ENCODE measurements at regions not wholly inside any gene's neighbourhood (a gene's known extent, or its start where the extent isn't known, plus 50 kb on each side); places are given as distances from the start of the nearest gene placed in this dataset.

DNA sequence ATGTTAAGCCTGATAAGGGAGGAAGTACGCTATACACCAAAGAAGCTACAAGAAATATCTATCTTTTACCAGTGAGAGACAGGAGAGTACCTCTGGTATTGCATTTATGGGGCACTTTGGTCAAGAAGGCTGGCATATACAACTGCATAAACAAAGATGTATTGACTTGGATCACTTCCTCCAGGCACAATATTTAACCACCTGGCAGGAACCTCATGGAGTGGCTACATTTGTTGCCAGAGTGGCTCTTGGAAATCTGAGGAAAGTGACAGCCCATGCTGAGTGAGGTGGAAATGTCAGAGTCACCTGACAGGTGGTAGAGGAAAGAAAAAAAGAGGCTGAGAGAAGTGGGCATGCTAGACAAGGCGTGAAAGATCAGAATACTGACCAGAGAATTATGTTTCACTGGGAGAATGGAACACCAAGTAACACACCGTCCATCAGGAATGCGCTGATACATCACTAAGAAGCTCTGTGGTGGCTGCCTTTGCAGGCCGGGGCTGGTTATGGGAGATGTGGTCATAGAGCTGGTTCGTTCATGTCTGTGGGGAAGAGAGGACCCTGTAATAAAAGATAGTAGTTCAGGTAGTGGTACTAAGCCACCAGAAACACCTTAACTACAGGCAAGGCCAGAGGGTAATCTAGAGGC lies 61.4 kb upstream of the UFL1 start (continued):
- TF ChIP-seq, protein P1, sequence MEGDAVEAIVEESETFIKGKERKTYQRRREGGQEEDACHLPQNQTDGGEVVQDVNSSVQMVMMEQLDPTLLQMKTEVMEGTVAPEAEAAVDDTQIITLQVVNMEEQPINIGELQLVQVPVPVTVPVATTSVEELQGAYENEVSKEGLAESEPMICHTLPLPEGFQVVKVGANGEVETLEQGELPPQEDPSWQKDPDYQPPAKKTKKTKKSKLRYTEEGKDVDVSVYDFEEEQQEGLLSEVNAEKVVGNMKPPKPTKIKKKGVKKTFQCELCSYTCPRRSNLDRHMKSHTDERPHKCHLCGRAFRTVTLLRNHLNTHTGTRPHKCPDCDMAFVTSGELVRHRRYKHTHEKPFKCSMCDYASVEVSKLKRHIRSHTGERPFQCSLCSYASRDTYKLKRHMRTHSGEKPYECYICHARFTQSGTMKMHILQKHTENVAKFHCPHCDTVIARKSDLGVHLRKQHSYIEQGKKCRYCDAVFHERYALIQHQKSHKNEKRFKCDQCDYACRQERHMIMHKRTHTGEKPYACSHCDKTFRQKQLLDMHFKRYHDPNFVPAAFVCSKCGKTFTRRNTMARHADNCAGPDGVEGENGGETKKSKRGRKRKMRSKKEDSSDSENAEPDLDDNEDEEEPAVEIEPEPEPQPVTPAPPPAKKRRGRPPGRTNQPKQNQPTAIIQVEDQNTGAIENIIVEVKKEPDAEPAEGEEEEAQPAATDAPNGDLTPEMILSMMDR (IDR thresholded peaks at IDR 0.05 in 2 of 3, conservative IDR thresholded peaks at IDR 0.05 in 1 of 3; ENCODE audit: borderline replicate concordance in 1 of 3, insufficient read depth in 1 of 3, low read depth in 2 of 3, low read length in 2 of 3): no peak
- TF ChIP-seq SIN3A (IDR thresholded peaks at IDR 0.05; ENCODE audit: low read depth): no peak
- no peak for TF ChIP-seq FOSL1 (IDR thresholded peaks at IDR 0.05; ENCODE audit: low read depth)
- no peak for TF ChIP-seq CBX3 (IDR thresholded peaks at IDR 0.05; ENCODE audit: low read depth)
- TF ChIP-seq YY1 (IDR thresholded peaks at IDR 0.05; ENCODE audit: extremely low read depth, insufficient replicate concordance, low read depth, low read length): no peak
- TF ChIP-seq, protein P2, sequence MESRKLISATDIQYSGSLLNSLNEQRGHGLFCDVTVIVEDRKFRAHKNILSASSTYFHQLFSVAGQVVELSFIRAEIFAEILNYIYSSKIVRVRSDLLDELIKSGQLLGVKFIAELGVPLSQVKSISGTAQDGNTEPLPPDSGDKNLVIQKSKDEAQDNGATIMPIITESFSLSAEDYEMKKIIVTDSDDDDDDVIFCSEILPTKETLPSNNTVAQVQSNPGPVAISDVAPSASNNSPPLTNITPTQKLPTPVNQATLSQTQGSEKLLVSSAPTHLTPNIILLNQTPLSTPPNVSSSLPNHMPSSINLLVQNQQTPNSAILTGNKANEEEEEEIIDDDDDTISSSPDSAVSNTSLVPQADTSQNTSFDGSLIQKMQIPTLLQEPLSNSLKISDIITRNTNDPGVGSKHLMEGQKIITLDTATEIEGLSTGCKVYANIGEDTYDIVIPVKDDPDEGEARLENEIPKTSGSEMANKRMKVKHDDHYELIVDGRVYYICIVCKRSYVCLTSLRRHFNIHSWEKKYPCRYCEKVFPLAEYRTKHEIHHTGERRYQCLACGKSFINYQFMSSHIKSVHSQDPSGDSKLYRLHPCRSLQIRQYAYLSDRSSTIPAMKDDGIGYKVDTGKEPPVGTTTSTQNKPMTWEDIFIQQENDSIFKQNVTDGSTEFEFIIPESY (IDR thresholded peaks at IDR 0.05; ENCODE audit: extremely low read depth, insufficient replicate concordance, low read length): no peak
- no peak for TF ChIP-seq RAD21 (IDR thresholded peaks at IDR 0.05; ENCODE audit: low read depth)

DNA sequence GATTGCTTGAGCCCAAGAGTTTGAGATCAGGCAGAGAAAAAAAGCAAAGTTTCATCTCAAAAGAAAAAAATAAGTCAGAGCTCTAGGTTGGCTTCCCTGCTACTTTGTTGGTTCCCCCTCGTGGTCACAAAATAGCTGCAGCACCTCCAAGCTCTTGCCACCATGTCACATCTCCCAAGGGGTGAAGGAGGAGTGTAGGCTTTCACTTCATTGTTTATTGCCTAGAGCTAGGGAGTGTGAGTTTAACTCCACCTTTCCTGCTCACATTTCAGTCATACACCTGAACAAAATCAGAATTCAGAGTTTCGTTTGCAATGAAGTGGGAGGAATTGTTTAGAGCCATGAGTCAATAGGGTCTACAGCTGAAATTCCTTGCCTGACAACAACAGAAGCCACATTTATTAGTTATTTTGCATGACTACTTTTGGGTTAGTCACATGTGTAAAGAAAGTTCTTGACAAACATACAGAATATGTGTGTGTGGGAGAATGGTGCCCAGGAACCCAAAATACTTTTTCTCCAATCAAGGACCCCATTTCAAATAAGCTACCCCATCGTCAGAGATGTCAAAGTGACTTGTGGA lies 56.2 kb upstream of the UFL1 start:
- ChIA-PET POLR2A (no interaction called here), RAD21 (ENCODE audit: low non-redundant PET in 1 of 2, low total read pairs in 2 of 2, uncharacterized antibody in 2 of 2, unreplicated experiment in 2 of 2) (no interaction called here), CTCF (interaction anchor here (1.0 to 1.2 kb wide), 2 partner anchors 15 to 71 kb away, joined by 3 read pairs; no protein-coding TSS in a partner anchor)
- Histone ChIP-seq H3K79me2 (ENCODE audit: insufficient read depth, low read length) (no peaks in the 10 kb centered on the region), H3K9me2 (ENCODE audit: insufficient read depth) (no peaks in the 10 kb centered on the region), H3K4me2 (ENCODE audit: low read length) (no peak overlapping the region), H3K36me3 (ENCODE audit: control insufficient read depth in 1 of 2, insufficient read depth in 2 of 2, low read length in 2 of 2) (no peaks in the 10 kb centered on the region), H4K20me1 (ENCODE audit: insufficient read depth) (no peaks in the 10 kb centered on the region; the same call in 1 of the 2 replicates), H2AFZ (ENCODE audit: low read depth, low read length, poor library complexity, severe bottlenecking) (no peak overlapping the region), H3K4me3 (replicated peaks in 1 of 2; ENCODE audit: low read depth in 1 of 2, low read length in 2 of 2) (no peak overlapping the region), H3K4me1 (ENCODE audit: control insufficient read depth in 1 of 2, insufficient read depth in 2 of 2, low read length in 2 of 2) (no peaks in the 10 kb centered on the region), H3K27me3 (ENCODE audit: insufficient read depth, low read length) (no peaks in the 10 kb centered on the region), H3K9ac (ENCODE audit: low read length) (no peak overlapping the region), H3K9me3 (ENCODE audit: control insufficient read depth in 1 of 2, insufficient read depth in 1 of 2, low read depth in 1 of 2, low read length in 2 of 2) (no peaks in the 10 kb centered on the region), H3K27ac (ENCODE audit: low read depth, low read length) (no peak overlapping the region)
- ATAC-seq (no peak), DNase-seq (ENCODE audit: low read depth, low spot score) (no peak)
- intact Hi-C loops (cut with micrococcal nuclease): no loop called here
- no TSS peak for BruUV-seq (replicated peaks)
- no peak for TF ChIP-seq JUND (IDR thresholded peaks at IDR 0.05)
